ENCODE measurements at regions not wholly inside any gene's neighbourhood (a gene's known extent, or its start where the extent isn't known, plus 50 kb on each side); places are given as distances from the start of the nearest gene placed in this dataset.

DNA sequence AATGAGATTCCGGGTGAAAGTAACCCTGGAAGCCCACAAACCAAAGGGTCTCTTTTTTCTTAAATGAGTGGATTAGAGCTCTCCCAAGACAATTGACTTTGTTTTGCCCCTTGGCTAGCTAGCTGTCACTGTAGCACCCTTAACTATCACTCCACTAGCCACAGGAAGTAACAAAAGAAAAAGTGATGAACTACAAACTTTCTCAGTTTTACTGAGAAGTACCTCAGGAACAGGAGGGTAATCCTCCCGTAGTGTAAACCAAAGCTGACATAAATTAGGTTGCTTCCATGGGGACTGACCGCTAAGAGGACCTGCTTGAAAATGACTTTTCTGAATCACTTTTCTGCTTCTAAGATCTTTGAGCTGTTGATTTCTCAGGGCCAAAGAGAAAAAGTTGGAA is 240.1 kb downstream of the BARHL2 start:
- Histone ChIP-seq H3K9ac (ENCODE audit: low read length) (no peak overlapping the region), H3K27ac (ENCODE audit: low read depth, low read length) (no peak overlapping the region), H2AFZ (ENCODE audit: low read depth, low read length, poor library complexity, severe bottlenecking) (no peak overlapping the region), H3K9me2 (ENCODE audit: insufficient read depth) (no peaks in the 10 kb centered on the region), H3K4me2 (ENCODE audit: low read length) (no peak overlapping the region), H3K9me3 (ENCODE audit: control insufficient read depth in 1 of 2, insufficient read depth in 1 of 2, low read depth in 1 of 2, low read length in 2 of 2) (no peaks in the 10 kb centered on the region), H3K36me3 (ENCODE audit: control insufficient read depth in 1 of 2, insufficient read depth in 2 of 2, low read length in 2 of 2) (no peaks in the 10 kb centered on the region), H3K79me2 (ENCODE audit: insufficient read depth, low read length) (no peaks in the 10 kb centered on the region), H4K20me1 (ENCODE audit: insufficient read depth) (peaks cover 5% of the 10 kb centered on the region; the same call in 1 of the 2 replicates), H3K27me3 (ENCODE audit: insufficient read depth, low read length) (peaks cover 25% of the 10 kb centered on the region), H3K4me1 (ENCODE audit: control insufficient read depth in 1 of 2, insufficient read depth in 2 of 2, low read length in 2 of 2) (no peaks in the 10 kb centered on the region), H3K4me3 (replicated peaks in 1 of 2; ENCODE audit: low read depth in 1 of 2, low read length in 2 of 2) (no peak overlapping the region)
- ATAC-seq (no peak), DNase-seq (ENCODE audit: low read depth, low spot score) (no peak)
- RAD21 ChIA-PET (ENCODE audit: low non-redundant PET in 1 of 2, low total read pairs in 2 of 2, uncharacterized antibody in 2 of 2, unreplicated experiment in 2 of 2) = interaction anchor here in 1 of 2 experiments (0.6 kb wide), 1 partner anchor 137 kb away, joined by 3 read pairs; no protein-coding TSS in a partner anchor
- intact Hi-C loops (cut with micrococcal nuclease) = no loop called here
- TF ChIP-seq SIN3A (IDR thresholded peaks at IDR 0.05; ENCODE audit: low read depth) = no peak
- CTCF ChIA-PET = interaction anchor here (2.0 kb wide), 1 partner anchor 43 kb away, joined by 6 read pairs; no protein-coding TSS in a partner anchor
- BruUV-seq (replicated peaks) = no TSS peak
- POLR2A ChIA-PET = no interaction called here

DNA sequence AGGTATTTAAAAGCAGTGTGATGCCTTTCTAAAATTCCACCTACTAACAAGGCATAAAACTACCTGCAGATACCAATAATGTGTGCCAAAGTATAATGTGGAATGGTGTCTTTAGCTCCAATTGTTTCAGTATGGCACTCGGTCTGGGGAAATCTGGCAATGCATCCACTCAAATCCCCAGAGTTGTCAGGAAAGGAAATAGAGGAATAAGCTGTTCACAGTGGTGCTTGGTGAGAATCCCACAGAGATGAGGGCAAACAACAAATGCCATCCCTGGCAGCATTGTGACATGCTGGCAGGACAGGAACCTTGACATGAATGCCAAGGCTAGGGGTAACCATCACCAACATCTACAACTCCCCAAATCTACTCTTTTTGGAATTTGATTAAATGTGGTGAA is 240.7 kb downstream of the BARHL2 start:
- Histone ChIP-seq H3K27ac (ENCODE audit: low read depth, low read length) (no peak overlapping the region), H3K4me3 (replicated peaks in 1 of 2; ENCODE audit: low read depth in 1 of 2, low read length in 2 of 2) (no peak overlapping the region), H3K27me3 (ENCODE audit: insufficient read depth, low read length) (peaks cover 26% of the 10 kb centered on the region), H3K4me1 (ENCODE audit: control insufficient read depth in 1 of 2, insufficient read depth in 2 of 2, low read length in 2 of 2) (no peaks in the 10 kb centered on the region), H3K36me3 (ENCODE audit: control insufficient read depth in 1 of 2, insufficient read depth in 2 of 2, low read length in 2 of 2) (no peaks in the 10 kb centered on the region), H3K9ac (ENCODE audit: low read length) (no peak overlapping the region), H3K4me2 (ENCODE audit: low read length) (no peak overlapping the region), H4K20me1 (ENCODE audit: insufficient read depth) (peaks cover 5% of the 10 kb centered on the region; the same call in 1 of the 2 replicates), H2AFZ (ENCODE audit: low read depth, low read length, poor library complexity, severe bottlenecking) (no peak overlapping the region), H3K79me2 (ENCODE audit: insufficient read depth, low read length) (no peaks in the 10 kb centered on the region), H3K9me2 (ENCODE audit: insufficient read depth) (no peaks in the 10 kb centered on the region), H3K9me3 (ENCODE audit: control insufficient read depth in 1 of 2, insufficient read depth in 1 of 2, low read depth in 1 of 2, low read length in 2 of 2) (no peaks in the 10 kb centered on the region)
- ATAC-seq = no peak
- intact Hi-C loops (cut with micrococcal nuclease) = no loop called here
- ChIA-PET CTCF (interaction anchor here (0.6 to 2.0 kb wide), 5 partner anchors 42 to 1961 kb away, joined by 3 to 8 read pairs (median 3); no protein-coding TSS in a partner anchor), POLR2A (no interaction called here), RAD21 (ENCODE audit: low non-redundant PET in 1 of 2, low total read pairs in 2 of 2, uncharacterized antibody in 2 of 2, unreplicated experiment in 2 of 2) (no interaction called here)
- no peak for DNase-seq (ENCODE audit: low read depth, low spot score)
- no TSS peak for BruUV-seq (replicated peaks)
- TF ChIP-seq CEBPB (IDR thresholded peaks at IDR 0.05; ENCODE audit: low read depth) (no peak), CBX3 (IDR thresholded peaks at IDR 0.05; ENCODE audit: low read depth) (no peak), JUND (IDR thresholded peaks at IDR 0.05) (no peak), POLR2A (IDR thresholded peaks at IDR 0.05; ENCODE audit: borderline replicate concordance, extremely low read depth, insufficient read depth, insufficient read length) (no peak), SIN3A (IDR thresholded peaks at IDR 0.05; ENCODE audit: low read depth) (no peak), EZH2 (IDR thresholded peaks at IDR 0.05) (no peak), ZNF274 (IDR thresholded peaks at IDR 0.05; ENCODE audit: low read depth, low read length) (no peak), YY1 (IDR thresholded peaks at IDR 0.05; ENCODE audit: extremely low read depth, insufficient replicate concordance, low read depth, low read length) (no peak), FOSL1 (IDR thresholded peaks at IDR 0.05; ENCODE audit: low read depth) (no peak), SP1 (IDR thresholded peaks at IDR 0.05; ENCODE audit: low read depth) (no peak), ZFX (IDR thresholded peaks at IDR 0.05) (no peak), ELF1 (IDR thresholded peaks at IDR 0.05; ENCODE audit: borderline replicate concordance, low read depth) (no peak)
- TF ChIP-seq, protein P1, sequence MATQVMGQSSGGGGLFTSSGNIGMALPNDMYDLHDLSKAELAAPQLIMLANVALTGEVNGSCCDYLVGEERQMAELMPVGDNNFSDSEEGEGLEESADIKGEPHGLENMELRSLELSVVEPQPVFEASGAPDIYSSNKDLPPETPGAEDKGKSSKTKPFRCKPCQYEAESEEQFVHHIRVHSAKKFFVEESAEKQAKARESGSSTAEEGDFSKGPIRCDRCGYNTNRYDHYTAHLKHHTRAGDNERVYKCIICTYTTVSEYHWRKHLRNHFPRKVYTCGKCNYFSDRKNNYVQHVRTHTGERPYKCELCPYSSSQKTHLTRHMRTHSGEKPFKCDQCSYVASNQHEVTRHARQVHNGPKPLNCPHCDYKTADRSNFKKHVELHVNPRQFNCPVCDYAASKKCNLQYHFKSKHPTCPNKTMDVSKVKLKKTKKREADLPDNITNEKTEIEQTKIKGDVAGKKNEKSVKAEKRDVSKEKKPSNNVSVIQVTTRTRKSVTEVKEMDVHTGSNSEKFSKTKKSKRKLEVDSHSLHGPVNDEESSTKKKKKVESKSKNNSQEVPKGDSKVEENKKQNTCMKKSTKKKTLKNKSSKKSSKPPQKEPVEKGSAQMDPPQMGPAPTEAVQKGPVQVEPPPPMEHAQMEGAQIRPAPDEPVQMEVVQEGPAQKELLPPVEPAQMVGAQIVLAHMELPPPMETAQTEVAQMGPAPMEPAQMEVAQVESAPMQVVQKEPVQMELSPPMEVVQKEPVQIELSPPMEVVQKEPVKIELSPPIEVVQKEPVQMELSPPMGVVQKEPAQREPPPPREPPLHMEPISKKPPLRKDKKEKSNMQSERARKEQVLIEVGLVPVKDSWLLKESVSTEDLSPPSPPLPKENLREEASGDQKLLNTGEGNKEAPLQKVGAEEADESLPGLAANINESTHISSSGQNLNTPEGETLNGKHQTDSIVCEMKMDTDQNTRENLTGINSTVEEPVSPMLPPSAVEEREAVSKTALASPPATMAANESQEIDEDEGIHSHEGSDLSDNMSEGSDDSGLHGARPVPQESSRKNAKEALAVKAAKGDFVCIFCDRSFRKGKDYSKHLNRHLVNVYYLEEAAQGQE (IDR thresholded peaks at IDR 0.05; ENCODE audit: low read depth) = no peak
- TF ChIP-seq, protein P2, sequence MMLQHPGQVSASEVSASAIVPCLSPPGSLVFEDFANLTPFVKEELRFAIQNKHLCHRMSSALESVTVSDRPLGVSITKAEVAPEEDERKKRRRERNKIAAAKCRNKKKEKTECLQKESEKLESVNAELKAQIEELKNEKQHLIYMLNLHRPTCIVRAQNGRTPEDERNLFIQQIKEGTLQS (IDR thresholded peaks at IDR 0.05) = no peak
- TF ChIP-seq, protein P3, sequence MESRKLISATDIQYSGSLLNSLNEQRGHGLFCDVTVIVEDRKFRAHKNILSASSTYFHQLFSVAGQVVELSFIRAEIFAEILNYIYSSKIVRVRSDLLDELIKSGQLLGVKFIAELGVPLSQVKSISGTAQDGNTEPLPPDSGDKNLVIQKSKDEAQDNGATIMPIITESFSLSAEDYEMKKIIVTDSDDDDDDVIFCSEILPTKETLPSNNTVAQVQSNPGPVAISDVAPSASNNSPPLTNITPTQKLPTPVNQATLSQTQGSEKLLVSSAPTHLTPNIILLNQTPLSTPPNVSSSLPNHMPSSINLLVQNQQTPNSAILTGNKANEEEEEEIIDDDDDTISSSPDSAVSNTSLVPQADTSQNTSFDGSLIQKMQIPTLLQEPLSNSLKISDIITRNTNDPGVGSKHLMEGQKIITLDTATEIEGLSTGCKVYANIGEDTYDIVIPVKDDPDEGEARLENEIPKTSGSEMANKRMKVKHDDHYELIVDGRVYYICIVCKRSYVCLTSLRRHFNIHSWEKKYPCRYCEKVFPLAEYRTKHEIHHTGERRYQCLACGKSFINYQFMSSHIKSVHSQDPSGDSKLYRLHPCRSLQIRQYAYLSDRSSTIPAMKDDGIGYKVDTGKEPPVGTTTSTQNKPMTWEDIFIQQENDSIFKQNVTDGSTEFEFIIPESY (IDR thresholded peaks at IDR 0.05; ENCODE audit: extremely low read depth, insufficient replicate concordance, low read length) = no peak
- TF ChIP-seq, protein P4, sequence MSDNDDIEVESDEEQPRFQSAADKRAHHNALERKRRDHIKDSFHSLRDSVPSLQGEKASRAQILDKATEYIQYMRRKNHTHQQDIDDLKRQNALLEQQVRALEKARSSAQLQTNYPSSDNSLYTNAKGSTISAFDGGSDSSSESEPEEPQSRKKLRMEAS (IDR thresholded peaks at IDR 0.05) = no peak
